SK-MEL-5 (cell line): ENCODE measurements at regions not wholly inside any gene's neighbourhood (a gene's known extent, or its start where the extent isn't known, plus 50 kb on each side); places are given as distances from the start of the nearest gene placed in this dataset.

Experiments used
- DNase-seq: peaks from one replicate; pipeline ENCODE4 v3.0.0-alpha.2; 2016; ENCODE audit warnings: low read depth, low spot score
- in situ Hi-C: cut with HindIII; loops from 2 replicates; pipeline ENCODE4 v1.10.0; 2016; ENCODE audit warnings: low sequenced_read_pairs, high pct_unique_total_duplicates, low pct_unique_long_range_greater_than_20kb

GRCh38 chr15:31871166-31871886 is 159.0 kb upstream of the CHRNA7 start:
- in situ Hi-C loops, result no loop called here
- DNase-seq, result no peak

GRCh38 chr15:31871887-31872281 is 158.4 kb upstream of the CHRNA7 start:
- DNase-seq, result no peak
- in situ Hi-C loops, result no loop called here

GRCh38 chr15:31887246-31887645 is 143.1 kb upstream of the CHRNA7 start:
- DNase-seq, result peak; percentile 11

GRCh38 chr15:31892513-31892912 is 137.8 kb upstream of the CHRNA7 start:
- in situ Hi-C loops, result no loop called here
- DNase-seq, result no peak

More at GRCh38 chr15:31887246-31887645, 143.1 kb upstream of the CHRNA7 start:
- in situ Hi-C loops, result no loop called here

GRCh38 chr15:31893780-31894179 is 136.5 kb upstream of the CHRNA7 start:
- no peak for DNase-seq

GRCh38 chr15:31897746-31898145 is 132.6 kb upstream of the CHRNA7 start:
- no peak for DNase-seq
- in situ Hi-C loops, result no loop called here

More at GRCh38 chr15:31893780-31894179, 136.5 kb upstream of the CHRNA7 start:
- in situ Hi-C loops, result no loop called here

GRCh38 chr15:31901501-31901900 is 128.8 kb upstream of the CHRNA7 start:
- no peak for DNase-seq
- in situ Hi-C loops, result no loop called here

- in situ Hi-C loops, result no loop called here
- DNase-seq, result peak; percentile 4
Observed at GRCh38 chr15:31905054-31905453, 125.3 kb upstream of the CHRNA7 start.

- no peak for DNase-seq
Observed at GRCh38 chr15:31925541-31925940, 104.8 kb upstream of the CHRNA7 start.

GRCh38 chr15:31930967-31931366 is 99.3 kb upstream of the CHRNA7 start:
- DNase-seq, result no peak
- in situ Hi-C loops, result no loop called here

More at GRCh38 chr15:31925541-31925940, 104.8 kb upstream of the CHRNA7 start:
- in situ Hi-C loops, result no loop called here

GRCh38 chr15:31932576-31932975 is 97.7 kb upstream of the CHRNA7 start:
- peak; percentile 21 for DNase-seq
- in situ Hi-C loops, result no loop called here

- in situ Hi-C loops, result no loop called here
- peak; percentile 16 for DNase-seq
Observed at GRCh38 chr15:31934821-31935220, 95.5 kb upstream of the CHRNA7 start.

- DNase-seq, result no peak
- in situ Hi-C loops, result no loop called here
Observed at GRCh38 chr15:31953478-31953877, 76.8 kb upstream of the CHRNA7 start.

GRCh38 chr15:31954374-31955172 is 75.7 kb upstream of the CHRNA7 start:
- no peak for DNase-seq
- in situ Hi-C loops, result no loop called here

GRCh38 chr15:31955734-31956133 is 74.6 kb upstream of the CHRNA7 start:
- in situ Hi-C loops, result no loop called here
- DNase-seq, result no peak

GRCh38 chr15:31957581-31957980 is 72.7 kb upstream of the CHRNA7 start:
- no peak for DNase-seq
- in situ Hi-C loops, result no loop called here

- in situ Hi-C loops, result no loop called here
- DNase-seq, result peak; percentile 18
Observed at GRCh38 chr15:31964586-31965307, 65.6 kb upstream of the CHRNA7 start.

GRCh38 chr15:31970007-31970406 is 60.3 kb upstream of the CHRNA7 start:
- no peak for DNase-seq
- in situ Hi-C loops, result no loop called here
